ENCODE measurements at regions not wholly inside any gene's neighbourhood (a gene's known extent, or its start where the extent isn't known, plus 50 kb on each side); places are given as distances from the start of the nearest gene placed in this dataset.

DNA sequence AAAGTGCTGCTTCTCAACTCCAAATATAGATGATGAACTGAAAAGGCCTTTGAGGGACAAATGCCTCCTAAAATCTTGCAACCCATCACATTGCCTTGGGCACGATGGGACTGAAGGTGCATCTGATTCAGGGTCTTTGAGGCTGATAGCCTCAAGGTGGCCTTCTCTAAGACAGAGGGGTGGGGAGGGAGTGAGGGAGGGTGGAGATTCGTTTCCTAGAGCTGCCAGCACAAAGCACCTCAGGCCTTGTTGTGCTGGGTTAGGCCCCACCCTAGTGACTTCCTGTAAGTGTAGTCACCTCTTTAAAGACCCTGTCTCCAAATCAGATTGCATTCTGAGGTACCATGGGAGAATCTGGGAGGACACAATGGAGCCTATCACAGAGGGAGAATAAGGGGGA lies 57.1 kb downstream of the BARX1 start:
- no peak overlapping the region for H3K27ac ChIP-seq

DNA sequence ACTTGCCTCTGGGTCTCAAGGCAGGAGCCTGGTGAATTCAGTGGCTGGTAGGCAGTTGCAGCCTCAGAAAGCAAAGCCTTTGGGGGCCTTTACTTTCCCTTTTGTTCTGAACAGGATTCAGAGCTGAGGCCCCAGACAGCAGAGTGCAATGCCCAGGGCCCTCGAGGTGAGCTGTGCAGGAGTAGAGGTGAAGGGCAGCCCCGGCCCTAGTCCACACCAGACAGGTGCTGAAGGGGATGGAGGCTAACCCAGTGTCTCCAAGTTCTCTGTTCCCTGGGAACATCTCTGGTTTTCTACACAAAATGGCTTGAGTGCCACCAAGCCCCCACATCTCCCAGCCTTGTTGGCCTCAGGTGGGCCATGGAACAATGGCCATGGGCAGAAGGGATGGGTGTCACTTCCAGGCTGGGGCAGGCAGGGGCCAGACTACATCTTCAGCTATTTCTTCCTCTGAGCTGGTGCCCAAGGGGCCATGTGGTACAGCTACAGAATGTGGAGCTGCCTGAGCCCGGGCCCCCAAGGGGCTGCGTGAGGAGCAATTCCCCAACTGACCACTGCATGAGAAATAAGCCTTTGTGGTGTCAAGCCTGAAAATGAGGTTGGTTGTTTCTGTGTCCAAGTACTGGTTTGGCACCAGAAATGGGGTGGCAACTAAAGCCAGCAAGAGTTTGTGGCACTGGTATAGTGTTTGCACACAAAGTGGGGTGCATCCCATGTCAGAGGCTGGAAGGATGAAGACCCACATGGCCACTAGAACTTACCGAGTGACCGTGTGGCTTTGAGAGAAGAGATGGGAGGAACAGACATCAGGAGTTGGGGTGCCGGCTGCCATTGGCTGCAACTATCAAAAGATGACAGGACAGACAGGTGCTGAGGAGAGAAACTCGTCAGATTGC lies 57.8 kb downstream of the BARX1 start:
- TF ChIP-seq, protein P1, sequence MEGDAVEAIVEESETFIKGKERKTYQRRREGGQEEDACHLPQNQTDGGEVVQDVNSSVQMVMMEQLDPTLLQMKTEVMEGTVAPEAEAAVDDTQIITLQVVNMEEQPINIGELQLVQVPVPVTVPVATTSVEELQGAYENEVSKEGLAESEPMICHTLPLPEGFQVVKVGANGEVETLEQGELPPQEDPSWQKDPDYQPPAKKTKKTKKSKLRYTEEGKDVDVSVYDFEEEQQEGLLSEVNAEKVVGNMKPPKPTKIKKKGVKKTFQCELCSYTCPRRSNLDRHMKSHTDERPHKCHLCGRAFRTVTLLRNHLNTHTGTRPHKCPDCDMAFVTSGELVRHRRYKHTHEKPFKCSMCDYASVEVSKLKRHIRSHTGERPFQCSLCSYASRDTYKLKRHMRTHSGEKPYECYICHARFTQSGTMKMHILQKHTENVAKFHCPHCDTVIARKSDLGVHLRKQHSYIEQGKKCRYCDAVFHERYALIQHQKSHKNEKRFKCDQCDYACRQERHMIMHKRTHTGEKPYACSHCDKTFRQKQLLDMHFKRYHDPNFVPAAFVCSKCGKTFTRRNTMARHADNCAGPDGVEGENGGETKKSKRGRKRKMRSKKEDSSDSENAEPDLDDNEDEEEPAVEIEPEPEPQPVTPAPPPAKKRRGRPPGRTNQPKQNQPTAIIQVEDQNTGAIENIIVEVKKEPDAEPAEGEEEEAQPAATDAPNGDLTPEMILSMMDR (IDR thresholded peaks at IDR 0.05 in 4 of 5, conservative IDR thresholded peaks at IDR 0.05 in 1 of 5) = no peak
- TF ChIP-seq POLR2A (IDR thresholded peaks at IDR 0.05) = no peak
- DNase-seq = peak in 1 of 2 donors; percentile 1
- intact Hi-C loops (cut with DNase I; ENCODE audit: low total_unique reads) = no loop called here
- no peaks in the 10 kb centered on the region for H3K9me3 ChIP-seq
- no peak for ATAC-seq
- in situ Hi-C loops (cut with MboI; ENCODE audit: low sequenced_read_pairs in 4 of 4) = no loop called here
- H3K4me3 ChIP-seq = no peak overlapping the region
- no peaks in the 10 kb centered on the region for H3K27me3 ChIP-seq
- no peak overlapping the region for H3K27ac ChIP-seq
- no peaks in the 10 kb centered on the region for H3K36me3 ChIP-seq
- no peaks in the 10 kb centered on the region for H3K4me1 ChIP-seq

More for the DNA sequence above, 57.1 kb downstream of the BARX1 start:
- TF ChIP-seq, protein P1 (IDR thresholded peaks at IDR 0.05 in 4 of 5, conservative IDR thresholded peaks at IDR 0.05 in 1 of 5) = no peak
- no peak for TF ChIP-seq POLR2A (IDR thresholded peaks at IDR 0.05)
- no peak overlapping the region for H3K4me3 ChIP-seq
- H3K9me3 ChIP-seq = no peaks in the 10 kb centered on the region
- H3K36me3 ChIP-seq = no peaks in the 10 kb centered on the region
- in situ Hi-C loops (cut with MboI; ENCODE audit: low sequenced_read_pairs in 4 of 4) = no loop called here
- H3K4me1 ChIP-seq = no peaks in the 10 kb centered on the region
- intact Hi-C loops (cut with DNase I; ENCODE audit: low total_unique reads) = no loop called here
- ATAC-seq = no peak
- no peaks in the 10 kb centered on the region for H3K27me3 ChIP-seq
- no peak for DNase-seq

DNA sequence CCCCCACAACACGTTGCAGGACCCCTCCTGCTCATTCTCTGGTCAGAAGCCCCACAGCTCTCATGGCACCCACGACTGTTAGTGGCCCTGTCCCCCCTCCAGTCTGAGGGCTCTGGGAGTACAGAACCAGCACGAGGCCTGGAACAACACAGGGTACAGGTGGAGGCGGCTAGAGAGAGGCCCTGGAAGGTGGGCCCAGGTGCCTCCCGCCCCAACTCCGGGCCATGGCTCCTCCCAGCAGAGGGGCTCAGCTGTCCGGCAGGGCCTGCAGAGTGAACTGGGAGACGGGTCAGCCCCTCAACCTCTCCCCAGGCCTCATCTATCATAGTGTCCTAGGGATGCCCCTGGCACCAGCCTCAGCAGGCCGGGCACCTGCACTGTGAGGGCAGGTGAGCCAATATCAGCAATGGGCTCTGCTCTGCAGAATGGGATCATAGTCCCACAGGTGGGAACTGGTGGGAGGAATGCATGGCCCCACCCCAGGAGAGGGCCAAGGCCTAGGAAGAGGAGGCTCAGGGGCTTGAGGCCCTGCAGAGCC lies 58.6 kb downstream of the BARX1 start:
- ATAC-seq (no peak), DNase-seq (no peak)
- intact Hi-C loops (cut with DNase I; ENCODE audit: low total_unique reads) = no loop called here
- no peaks in the 10 kb centered on the region for H3K27me3 ChIP-seq
- no peaks in the 10 kb centered on the region for H3K36me3 ChIP-seq
- no peak overlapping the region for H3K4me3 ChIP-seq
- in situ Hi-C loops (cut with MboI; ENCODE audit: low sequenced_read_pairs in 4 of 4) = no loop called here
- no peak for TF ChIP-seq POLR2A (IDR thresholded peaks at IDR 0.05)
- TF ChIP-seq, protein P1 (IDR thresholded peaks at IDR 0.05 in 4 of 5, conservative IDR thresholded peaks at IDR 0.05 in 1 of 5) = no peak
- H3K4me1 ChIP-seq = no peaks in the 10 kb centered on the region
- no peaks in the 10 kb centered on the region for H3K9me3 ChIP-seq
- no peak overlapping the region for H3K27ac ChIP-seq

DNA sequence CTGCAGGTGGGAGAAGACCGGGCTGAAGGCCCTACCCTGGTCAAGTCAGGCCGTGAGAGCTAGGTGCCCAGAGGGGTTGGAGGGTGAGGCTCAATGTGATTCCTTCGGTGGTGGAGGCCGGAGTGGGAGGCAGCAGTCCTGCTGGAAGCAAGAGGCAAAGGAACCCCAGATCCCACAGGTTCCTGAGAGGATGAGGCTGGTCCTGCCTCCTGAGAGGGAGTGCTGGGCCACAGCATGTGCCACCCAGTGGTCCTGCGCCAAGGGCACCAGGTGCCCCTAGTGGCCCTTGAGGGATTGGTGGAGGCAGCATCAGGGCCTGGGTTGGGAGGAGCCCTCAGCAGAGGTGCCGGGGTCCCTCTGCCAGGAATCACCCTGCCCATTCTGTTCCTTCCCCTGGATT lies 59.1 kb downstream of the BARX1 start:
- intact Hi-C loops (cut with DNase I; ENCODE audit: low total_unique reads) = no loop called here
- DNase-seq = no peak

More for the DNA sequence above, 59.1 kb downstream of the BARX1 start:
- Histone ChIP-seq H3K27me3 (no peaks in the 10 kb centered on the region), H3K9me3 (no peaks in the 10 kb centered on the region), H3K4me3 (no peak overlapping the region), H3K4me1 (no peaks in the 10 kb centered on the region), H3K36me3 (no peaks in the 10 kb centered on the region), H3K27ac (no peak overlapping the region)
- in situ Hi-C loops (cut with MboI; ENCODE audit: low sequenced_read_pairs in 4 of 4) = no loop called here
- TF ChIP-seq, protein P1 (IDR thresholded peaks at IDR 0.05 in 4 of 5, conservative IDR thresholded peaks at IDR 0.05 in 1 of 5) = no peak
- no peak for TF ChIP-seq POLR2A (IDR thresholded peaks at IDR 0.05)
- ATAC-seq = no peak

Data from gastrocnemius medialis (tissue), 4 donors.